Superior temporal gyrus (tissue), 1 donor: ENCODE measurements at regions not wholly inside any gene's neighbourhood (a gene's known extent, or its start where the extent isn't known, plus 50 kb on each side); places are given as distances from the start of the nearest gene placed in this dataset.

Source experiments
- DNase-seq: peaks from one replicate; pipeline ENCODE4 v3.0.0-alpha.2; 2016; ENCODE audit errors: extremely low spot score

DNA sequence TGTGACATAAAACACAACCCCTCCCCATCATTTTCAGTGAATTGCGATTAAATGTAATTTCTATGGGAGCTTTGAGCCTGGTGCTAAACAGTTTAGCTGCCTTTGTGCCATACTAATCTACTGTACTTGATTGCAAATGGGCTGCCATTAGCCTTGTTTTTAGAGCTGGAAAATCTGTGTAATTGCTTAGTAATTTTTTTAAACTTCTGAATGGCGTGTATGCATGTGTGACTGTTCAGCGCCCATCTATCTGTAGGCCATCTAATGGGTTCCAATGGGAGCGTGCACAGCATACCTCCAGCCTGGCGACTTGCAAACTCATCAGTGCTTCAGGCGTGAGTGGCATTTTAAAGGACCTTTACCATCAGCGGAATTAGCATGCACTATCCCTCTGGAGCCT lies 142.7 kb upstream of the KIRREL3 start:
- DNase-seq = no peak

DNA sequence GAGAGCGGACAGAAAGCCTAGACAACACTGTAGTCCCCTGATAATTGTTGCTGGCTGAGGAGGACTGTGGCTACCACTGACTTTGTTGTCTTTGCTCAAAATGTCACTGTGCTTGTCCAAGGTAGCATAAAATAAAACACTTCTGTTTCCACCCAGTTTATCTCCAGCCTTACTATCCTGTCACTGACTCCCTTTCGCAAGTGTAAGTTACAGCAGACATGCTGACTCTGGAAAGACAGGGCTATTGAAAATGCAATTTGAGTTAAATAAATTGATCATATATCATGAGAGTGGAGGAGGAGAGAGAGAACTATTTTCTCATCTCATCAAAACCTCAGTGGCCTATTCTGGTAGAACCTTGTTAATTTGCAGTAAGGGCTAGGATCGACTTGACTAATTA lies 138.0 kb upstream of the KIRREL3 start:
- no peak for DNase-seq

DNA sequence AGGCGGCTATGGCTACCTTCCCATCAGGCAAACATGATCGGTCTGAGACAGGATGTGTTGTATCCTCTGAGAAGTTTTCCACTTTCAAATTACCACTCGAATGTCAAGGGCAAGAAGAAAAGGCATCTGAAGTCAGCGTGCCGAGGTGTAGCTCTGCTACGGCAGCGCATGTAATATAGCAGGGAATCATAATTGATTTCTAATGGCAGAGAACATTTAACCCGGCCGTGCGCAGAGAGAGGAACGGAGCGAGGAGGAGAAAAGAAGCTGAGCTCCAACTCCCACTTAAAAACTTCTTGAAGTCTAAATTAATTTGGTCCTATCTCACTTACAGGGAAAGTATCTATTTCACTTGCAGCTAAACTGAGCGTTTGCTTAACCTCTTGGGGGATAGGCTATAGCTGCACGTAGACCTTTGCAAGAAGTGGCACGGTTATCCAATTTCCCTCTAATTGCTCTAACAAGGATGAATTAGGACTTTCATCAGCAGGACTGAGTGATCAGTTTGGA lies 137.3 kb upstream of the KIRREL3 start:
- DNase-seq = no peak

DNA sequence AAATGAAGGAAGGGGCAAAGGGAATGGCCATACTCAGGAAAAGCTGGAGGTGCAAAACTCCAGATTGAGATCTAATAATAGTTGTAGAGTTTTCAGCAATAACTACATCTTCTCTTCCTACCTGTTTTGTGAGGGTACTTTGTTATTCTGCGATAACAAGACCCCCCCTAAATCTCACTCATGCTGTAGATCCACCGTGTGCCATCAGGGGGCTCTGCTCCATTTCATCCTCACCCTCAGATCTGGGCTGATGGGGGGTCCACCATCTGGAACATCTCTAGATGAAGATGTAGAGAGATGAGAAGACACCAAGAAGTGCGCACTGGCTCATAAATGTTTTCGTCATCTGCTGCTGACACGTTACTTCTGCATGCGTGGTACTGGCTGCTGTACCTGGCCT lies 135.9 kb upstream of the KIRREL3 start:
- no peak for DNase-seq

DNA sequence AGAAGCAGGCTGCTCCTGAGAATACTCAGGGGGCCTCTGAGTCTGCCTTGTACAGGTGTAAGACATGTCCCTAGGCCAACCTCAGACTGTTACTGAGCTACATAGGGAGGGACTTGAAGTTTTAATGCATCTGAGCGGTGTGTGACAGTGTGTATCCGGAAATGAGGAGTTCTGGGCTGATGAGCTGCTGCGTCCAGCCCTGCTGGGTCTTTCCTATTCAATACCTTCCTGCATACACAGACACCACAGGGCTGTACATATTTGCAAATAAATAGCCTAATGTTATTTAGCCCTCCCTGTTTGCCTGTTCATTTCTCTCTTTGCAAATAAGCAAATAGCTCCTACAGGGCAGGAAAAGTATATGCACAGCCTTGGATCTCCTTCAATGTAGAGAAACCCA lies 134.7 kb upstream of the KIRREL3 start:
- DNase-seq = no peak

DNA sequence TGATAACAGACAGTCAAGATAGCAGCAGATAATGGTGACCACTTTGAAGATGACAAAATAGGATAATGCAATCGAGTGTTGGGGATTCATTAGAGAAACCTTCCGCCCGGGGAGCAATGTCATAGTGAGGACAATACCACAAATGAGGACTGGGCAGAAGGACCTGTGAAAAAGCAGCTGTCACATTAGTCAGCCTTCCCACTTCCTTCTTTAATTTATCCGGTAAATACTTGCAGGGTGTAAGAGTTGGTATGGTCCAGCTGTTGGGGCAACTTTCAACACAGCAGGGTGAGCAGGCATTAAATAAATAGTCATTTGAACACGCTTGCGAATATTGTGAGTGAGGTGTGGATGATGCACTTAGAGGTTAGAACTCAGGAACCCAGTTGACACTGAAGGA lies 132.5 kb upstream of the KIRREL3 start:
- no peak for DNase-seq

DNA sequence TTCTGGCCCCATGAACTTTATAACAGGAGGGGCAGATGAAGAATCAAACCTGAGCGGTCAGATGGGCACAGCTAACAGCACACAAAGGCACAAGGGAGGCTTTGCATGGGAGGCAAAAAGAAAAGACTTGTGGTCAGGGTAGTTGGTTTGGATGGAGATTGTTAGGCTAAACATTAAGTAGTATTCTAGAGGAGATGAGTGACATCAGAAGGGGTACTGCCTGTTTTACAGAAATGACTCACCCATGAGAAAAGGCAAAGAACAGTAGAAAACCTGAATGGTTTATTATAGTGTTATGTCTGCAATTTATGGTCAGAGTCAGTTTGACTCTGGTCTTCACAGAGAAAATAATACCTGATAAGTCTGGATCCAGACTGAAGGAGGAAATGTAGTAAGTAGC lies 129.8 kb upstream of the KIRREL3 start:
- no peak for DNase-seq

DNA sequence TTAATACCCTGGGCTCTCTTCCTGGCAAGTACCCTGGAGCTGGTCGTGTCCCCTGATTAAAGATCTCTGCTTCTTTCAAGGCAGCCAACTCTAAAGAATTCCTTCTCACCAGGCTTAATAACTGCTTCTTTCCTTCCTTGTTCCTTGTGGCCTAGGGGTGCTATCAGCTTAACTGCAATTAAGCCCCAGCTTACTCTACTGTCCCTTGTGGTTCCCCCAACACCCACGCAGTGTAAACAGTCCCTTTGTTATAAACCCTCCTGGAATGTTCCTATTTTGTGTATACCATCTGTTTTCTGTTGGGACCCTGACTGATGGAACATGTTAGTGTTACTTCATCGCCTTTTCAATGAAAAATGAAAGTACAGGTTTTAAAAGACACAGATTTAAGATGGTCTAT lies 126.4 kb upstream of the KIRREL3 start:
- no peak for DNase-seq

DNA sequence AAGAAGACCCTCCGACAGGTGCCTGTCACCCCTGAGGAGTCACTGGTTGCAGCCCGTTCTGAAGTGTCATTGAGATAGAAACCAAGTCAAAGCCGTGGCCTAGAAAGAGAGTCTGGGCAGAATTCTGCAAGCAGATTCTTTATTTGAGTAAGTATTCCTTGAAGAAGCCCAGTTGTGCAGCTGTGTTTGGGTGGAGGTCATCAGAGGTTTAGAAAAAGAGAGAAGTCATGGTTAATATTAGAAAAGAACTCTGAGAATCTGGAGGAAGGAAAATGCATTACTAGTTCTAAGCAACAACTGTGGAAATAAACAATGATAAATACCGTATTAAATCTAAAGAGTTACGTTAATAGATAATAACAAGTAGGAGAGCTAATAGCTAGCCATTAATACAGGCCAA lies 118.8 kb upstream of the KIRREL3 start:
- DNase-seq = no peak

DNA sequence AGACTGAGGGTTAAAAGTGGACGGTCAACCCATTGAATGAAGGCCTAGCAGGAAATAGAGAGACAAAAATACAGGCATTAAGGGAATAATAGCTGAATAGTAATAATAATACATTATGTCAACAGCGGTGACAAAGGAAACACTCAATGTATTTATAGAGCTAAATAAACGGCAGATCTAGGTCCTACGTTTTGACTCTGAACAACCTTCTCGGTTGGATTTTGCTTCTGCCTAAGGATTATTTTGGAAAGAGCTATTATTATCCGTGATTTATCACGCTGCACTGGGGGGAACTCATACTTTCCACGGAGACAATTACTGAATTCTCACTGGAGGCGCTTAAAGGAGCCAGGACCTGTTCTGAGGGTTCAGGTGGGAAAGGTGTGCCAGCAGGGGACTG lies 118.2 kb upstream of the KIRREL3 start:
- DNase-seq = no peak

DNA sequence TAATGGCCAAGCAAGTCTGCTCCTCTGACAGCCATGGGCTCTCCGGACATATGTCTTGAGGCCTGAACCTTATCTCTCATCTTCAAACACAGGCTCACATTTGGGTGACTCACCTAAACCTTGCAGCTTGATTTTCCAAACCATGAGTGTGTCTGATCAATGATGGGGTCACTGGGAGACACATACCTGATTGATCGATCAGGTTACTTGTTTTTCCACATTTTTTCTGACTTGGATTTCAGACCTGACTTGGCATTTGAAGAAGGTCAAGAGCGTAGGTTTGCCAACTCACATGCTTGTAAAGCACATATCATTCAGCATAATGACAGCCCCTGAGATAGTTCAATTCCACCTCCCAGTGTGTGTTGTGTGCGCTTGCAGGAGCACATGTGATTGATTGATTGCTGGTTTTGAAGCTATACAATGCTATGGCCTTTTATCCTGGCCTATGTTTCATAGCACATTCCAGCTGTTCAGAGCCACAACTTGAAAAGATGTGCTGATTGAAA lies 116.7 kb upstream of the KIRREL3 start:
- no peak for DNase-seq

DNA sequence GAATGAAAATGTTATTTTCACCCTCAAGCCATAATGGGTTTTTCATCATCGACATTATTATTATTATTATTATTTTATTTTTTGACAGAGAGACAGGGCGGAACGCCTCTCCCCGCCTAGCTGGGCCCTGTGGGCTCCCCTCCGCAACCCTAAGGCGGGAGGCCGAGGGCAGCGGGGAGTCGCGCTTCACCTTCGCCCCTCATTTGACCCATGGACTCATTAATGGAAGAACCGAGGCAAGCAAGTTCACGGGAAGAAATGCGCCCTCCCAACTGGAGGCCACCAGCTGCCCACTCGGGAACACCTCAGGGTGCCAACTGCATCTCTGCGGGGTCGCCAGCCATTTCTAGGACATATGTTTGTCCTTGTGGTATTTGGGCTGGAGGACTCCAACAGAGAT lies 115.3 kb upstream of the KIRREL3 start:
- DNase-seq = no peak

DNA sequence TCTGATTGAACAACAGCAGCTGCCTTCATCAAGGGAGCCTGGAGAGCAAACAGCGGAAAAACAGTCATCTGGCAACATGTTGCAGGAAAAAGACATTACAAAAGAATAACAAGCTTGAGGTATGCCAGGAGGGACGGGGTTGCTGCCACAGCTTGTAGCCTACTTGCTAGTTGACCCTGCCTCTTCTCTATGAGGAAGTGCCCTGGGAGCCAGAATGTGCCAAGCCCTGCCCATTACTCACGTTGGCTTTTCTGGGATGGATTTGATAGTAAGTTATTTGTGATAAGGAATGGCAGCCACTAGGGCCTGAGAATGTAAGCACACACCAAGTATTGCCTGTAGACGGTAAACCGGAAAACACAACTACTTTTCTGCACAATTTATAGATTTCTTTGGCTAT lies 113.5 kb upstream of the KIRREL3 start:
- DNase-seq = no peak

DNA sequence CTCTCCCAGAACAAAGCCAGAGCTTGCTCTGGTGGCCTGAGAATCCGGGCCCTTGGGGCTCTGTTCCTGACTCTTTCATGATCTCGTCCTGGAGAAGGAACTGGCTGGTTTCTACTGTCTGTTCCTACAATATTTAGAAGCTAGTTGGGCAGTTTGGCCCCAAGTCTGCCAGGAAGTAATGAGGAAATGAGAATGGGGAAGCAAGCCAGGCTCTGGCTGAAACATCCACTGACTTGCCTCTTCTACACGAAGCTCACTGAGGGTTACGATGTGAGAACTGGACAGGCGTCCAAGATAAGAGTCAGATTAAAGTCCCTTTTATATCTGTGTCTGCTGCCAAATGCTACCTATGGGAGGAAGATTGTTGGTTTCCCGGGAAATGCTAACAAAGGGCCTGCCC lies 110.0 kb upstream of the KIRREL3 start:
- DNase-seq = peak; percentile 22

DNA sequence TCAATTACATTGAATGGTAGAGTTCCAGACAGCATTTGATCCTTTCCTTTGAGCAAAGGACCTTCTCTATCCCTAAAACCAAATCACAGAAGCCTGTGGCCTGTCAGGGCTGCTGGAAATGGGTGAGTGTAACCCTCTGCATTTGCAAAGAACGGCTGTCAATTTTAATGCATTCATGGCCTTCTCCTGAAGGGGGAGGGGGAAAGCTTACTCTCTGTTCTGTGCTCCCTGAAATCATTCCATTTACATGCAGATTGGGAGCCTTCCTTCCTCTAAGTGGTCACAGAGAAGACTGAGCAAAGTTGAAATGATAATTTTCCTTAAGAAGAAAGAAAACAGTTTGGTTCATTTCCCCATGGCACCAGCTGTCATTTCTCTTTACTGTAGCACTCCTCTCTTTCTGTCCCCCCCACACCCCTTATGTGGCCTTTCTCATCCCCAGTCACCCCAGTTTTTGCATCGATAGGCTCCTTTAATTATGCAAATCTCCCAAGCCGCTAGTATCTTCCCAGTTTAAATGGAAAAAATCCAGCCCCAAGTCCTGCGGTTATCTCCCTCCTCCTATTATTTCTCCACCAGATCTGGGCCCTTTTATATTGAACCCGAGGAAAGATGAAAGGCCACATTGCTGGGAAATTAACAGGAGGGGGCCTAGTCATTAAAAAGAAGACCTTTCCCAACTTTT lies 109.4 kb upstream of the KIRREL3 start:
- DNase-seq = no peak

DNA sequence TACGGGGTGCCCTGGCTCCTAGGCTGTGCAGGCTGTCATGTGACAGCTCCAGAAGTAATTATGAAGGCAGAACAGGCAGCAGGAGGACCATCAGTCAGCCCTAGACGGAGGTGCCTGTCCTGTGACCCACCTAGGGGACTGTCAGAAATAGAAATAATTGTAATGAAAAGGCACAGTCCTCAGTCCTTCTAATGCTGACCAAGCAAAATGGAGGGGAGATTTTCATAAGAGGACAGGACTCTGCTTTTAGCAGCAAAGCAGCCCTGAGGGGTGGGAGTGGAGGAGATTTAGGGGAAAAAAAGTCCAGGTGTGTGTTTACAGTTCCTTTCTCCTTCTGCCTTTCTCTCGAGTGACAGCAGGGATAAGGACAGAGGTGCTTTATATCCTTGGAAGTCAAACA lies 108.3 kb upstream of the KIRREL3 start:
- DNase-seq = no peak

DNA sequence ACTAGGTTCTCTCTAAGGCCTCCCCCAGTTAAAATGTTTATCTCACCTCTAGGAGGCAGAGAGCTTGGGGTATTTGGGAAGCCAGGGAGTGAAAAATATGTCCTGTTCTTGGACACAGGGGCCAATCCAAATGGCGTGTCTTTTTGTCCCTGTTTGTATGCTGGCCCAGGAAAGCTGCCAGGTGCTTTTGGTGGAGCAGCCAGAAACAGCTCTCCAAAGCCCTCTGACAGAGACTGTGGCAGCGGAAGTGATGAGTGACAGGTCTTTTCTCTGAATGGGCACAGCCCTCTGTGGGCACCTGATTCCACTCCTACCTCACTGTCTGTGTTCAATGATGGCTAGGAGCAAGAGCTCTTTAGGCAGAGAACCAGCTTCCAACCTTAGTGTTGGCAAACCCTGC lies 106.4 kb upstream of the KIRREL3 start:
- no peak for DNase-seq

DNA sequence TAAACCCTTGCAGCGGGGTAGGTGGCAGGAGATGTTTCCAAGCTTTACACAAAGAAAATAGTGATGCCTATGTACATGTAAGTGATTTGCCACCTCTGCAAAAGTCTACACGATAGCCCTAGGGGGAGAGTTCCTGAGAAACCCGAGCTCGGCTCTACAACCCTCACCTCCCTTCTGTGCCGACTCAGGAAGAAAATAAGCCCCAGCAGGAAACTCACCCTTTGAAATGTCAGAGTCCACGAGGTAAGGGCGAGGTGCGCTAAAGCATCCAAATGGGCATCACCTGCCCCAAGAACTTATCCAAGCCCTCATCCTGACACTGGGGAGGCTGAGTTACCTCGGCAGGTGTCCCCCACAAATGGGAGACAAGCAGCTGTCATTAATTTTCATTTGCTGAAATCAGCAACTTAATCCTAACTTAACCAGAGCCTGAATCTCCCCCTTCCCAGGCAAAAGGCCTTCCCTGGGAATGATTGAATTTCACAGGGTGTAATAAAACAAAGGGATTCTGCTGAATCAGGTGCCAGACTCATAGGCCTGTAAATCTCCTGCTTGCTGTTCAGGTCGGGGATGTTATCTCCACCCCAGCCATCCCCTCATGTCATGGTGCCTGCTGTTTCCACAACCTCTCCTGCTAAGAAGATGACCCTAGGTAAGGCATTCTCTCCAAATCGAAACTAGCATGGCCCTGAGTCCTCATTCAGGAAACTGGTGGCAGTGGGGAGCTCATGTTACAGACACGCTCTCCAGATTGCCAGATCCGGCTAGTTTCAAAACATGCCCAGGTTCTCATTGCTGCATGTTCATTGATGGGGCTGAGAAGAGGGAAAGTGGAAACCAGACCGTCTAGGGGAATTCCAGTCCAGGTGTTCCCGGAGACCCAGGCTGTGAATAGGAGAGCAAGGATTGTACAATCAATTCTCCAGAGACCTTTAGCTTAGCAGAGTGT lies 105.3 kb upstream of the KIRREL3 start:
- DNase-seq = no peak

DNA sequence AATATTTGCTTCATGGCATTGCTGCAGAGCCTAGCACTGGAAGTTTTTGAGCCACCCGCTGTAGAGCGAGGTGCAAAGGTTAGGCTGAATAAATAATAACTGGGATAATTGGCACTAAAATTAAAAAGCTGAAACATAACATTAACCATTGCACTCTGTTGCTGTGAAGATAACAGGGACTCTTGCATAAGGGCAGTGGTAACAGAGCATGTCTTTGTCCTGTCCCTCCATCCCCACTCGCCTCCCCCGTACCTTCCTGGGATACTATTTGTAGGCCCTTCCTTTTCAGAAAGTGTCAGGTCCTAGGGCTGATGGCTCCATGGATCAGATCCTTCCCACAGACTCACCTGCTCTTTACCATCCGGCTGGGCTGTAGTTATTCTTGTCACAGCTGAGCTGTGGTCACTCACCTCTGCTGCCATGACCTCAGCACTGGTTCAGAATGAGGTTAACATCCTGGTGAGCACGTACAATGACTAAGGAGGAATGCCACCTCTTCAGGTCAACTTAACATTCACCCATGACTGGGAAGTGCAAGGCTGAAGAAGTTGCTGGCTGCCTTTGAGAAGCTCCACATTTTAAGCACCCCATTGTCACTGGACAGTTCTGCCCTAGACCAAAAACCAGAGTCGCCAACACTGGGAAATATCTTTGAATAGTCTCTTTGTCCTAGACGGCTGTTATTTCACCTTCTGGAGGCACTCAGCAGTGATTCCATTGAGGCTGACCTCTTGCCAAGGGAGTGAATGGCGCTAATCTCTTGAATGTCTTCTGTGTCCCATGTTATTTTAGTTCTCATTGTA lies 103.2 kb upstream of the KIRREL3 start:
- no peak for DNase-seq

DNA sequence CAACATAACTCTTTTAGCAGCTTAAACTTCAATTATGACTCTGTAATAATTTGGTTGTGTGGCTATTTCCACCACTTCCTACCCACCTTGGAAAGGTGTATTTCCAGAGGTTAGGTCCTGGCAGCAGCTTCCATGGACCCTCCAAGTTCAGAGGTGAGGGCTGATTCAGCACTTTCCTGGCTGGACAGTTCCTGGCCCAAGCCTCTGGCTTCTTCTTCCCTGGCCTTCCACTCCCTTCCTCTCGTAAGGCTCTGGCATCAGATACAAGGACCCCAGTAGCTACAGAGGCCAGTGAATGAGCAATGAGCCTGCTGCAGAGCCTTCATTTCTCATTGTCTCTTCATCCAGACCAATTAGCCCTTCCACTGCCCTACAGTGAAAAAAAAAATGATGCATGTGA lies 98.1 kb upstream of the KIRREL3 start:
- DNase-seq = no peak

DNA sequence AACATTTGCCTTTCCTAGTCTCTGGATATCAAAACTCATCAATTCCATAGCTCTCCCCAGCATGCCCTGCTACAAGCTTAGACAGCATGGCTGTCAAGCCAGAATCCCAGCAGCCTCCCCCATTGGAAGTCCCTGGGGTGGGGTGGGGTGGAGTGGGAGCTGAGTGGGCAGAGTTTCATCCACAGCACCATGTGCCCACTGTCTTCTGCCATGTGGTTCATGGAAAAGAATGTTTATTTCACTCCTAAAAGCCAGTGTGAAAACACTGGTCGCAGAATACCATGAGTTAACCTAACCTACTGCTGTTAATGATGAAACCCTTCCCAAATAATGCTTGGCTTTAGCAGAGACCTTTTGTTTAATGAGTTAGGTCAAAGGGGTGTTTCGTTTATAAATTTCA lies 80.2 kb upstream of the KIRREL3 start:
- no peak for DNase-seq

DNA sequence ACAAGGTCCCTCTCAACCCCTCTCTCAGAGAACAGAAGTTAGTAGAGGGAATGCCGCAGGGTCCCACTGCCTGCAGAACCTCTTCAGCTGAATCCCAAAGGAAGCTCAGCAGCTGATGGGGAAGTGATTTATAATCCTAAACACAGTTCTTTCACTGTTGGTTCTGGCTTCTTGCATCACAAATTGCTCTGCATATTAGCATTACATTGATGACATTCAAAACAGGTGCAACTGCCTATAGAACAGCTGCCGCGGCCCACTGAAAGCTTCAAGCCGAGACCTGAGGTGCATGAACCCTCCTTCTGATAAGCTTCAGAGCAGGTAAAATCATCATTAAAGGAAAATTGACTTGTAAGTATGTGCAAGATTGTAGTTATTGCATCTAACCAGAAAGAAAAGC lies 75.2 kb upstream of the KIRREL3 start:
- no peak for DNase-seq
